Fibroblast of lung (primary cell): ENCODE measurements at regions not wholly inside any gene's neighbourhood (a gene's known extent, or its start where the extent isn't known, plus 50 kb on each side); places are given as distances from the start of the nearest gene placed in this dataset.

Source experiments
- DNase-seq, 2 donors: peaks; one replicate each; pipeline versions ENCODE4 v3.0.0 to v3.0.0-alpha.2; 2010; ENCODE audit warnings: low read depth in 2 of 2
- H2AFZ ChIP-seq: 2 replicates; pipeline ENCODE4 v1.5.1; 2012; ENCODE audit warnings: low read length, control low read depth, inconsistent platforms
- H3K27ac ChIP-seq: 2 replicates; pipeline ENCODE4 v1.5.1; 2011; ENCODE audit warnings: low read length, control low read depth; ENCODE audit not compliant: insufficient read depth
- H3K27me3 ChIP-seq: 2 replicates; pipeline ENCODE4 v1.5.1; 2011; ENCODE audit warnings: mild to moderate bottlenecking, low read length; ENCODE audit not compliant: control insufficient read depth, insufficient read depth
- H3K36me3 ChIP-seq: 2 replicates; pipeline ENCODE4 v1.5.1; 2011; ENCODE audit warnings: low read length; ENCODE audit not compliant: control insufficient read depth, insufficient read depth
- H3K4me1 ChIP-seq: 2 replicates; pipeline ENCODE4 v1.5.1; 2011; ENCODE audit warnings: low read length; ENCODE audit not compliant: control insufficient read depth, insufficient read depth; ENCODE audit errors: extremely low read depth
- H3K4me2 ChIP-seq: 2 replicates; pipeline ENCODE4 v1.5.1; 2011; ENCODE audit warnings: low read length, control low read depth; ENCODE audit not compliant: insufficient read depth; ENCODE audit errors: extremely low read depth
- H3K4me3 ChIP-seq, 4 experiments: fragments of 200-600 bp in 1 of 4; sonication (generic) in 1 of 4; replicated peaks in 1 of 4; 2 replicates each; pipeline ENCODE4 v1.5.1; 2011 to 2016; ENCODE audit warnings: low read length in 4 of 4, low read depth in 3 of 4, mild to moderate bottlenecking in 3 of 4, control low read depth in 2 of 4, inconsistent platforms in 1 of 4, mixed read lengths in 1 of 4; ENCODE audit not compliant: insufficient read depth in 1 of 4; ENCODE audit errors: control extremely low read depth in 1 of 4
- H3K79me2 ChIP-seq: 2 replicates; pipeline ENCODE4 v1.5.1; 2012; ENCODE audit warnings: mild to moderate bottlenecking, low read length, inconsistent platforms; ENCODE audit not compliant: control insufficient read depth, insufficient read depth
- H3K9ac ChIP-seq: 2 replicates; pipeline ENCODE4 v1.5.1; 2011; ENCODE audit warnings: mild to moderate bottlenecking, low read length, control low read depth; ENCODE audit not compliant: insufficient read depth
- H3K9me3 ChIP-seq: 2 replicates; pipeline ENCODE4 v1.5.1; 2012; ENCODE audit warnings: low read depth, low read length; ENCODE audit not compliant: control insufficient read depth, insufficient read depth
- H4K20me1 ChIP-seq: 2 replicates; pipeline ENCODE4 v1.5.1; 2011; ENCODE audit warnings: low read length; ENCODE audit not compliant: control insufficient read depth, insufficient read depth; ENCODE audit errors: extremely low read depth
- CTCF ChIP-seq, 2 donors: IDR thresholded peaks in 1 of 2; conservative IDR thresholded peaks in 1 of 2; 1 replicate in 1 of 2; 2 replicates in 1 of 2; pipeline ENCODE4 v1.5.1; 2011 to 2012; ENCODE audit warnings: low read length in 2 of 2, control low read depth in 1 of 2, inconsistent platforms in 1 of 2, low read depth in 1 of 2, mild to moderate bottlenecking in 1 of 2
- EZH2 ChIP-seq: IDR thresholded peaks from 2 replicates; pipeline ENCODE4 v1.5.1; 2012; ENCODE audit warnings: low read length, control low read depth, mild to moderate bottlenecking; ENCODE audit errors: missing control alignments

GRCh38 chr18:39805218-39805617 lies 2149.8 kb upstream of the PIK3C3 start:
- no peaks in the 10 kb centered on the region for H4K20me1 ChIP-seq
- H3K27ac ChIP-seq, result no peak overlapping the region
- no peak for TF ChIP-seq CTCF (conservative IDR thresholded peaks at IDR 0.05 in 1 of 2, IDR thresholded peaks at IDR 0.05 in 1 of 2; ENCODE audit: low read depth in 1 of 2, low read length in 2 of 2)
- TF ChIP-seq EZH2, result no peak
- H3K9me3 ChIP-seq, result peaks cover 19% of the 10 kb centered on the region
- no peaks in the 10 kb centered on the region for H3K36me3 ChIP-seq
- H3K9ac ChIP-seq, result no peak overlapping the region
- no peak for DNase-seq
- no peaks in the 10 kb centered on the region for H3K79me2 ChIP-seq
- no peaks in the 10 kb centered on the region for H3K4me1 ChIP-seq
- no peaks in the 10 kb centered on the region for H3K27me3 ChIP-seq
- H3K4me2 ChIP-seq, result no peak overlapping the region
- H3K4me3 ChIP-seq, result no peak overlapping the region
- no peak overlapping the region for H2AFZ ChIP-seq

DNA sequence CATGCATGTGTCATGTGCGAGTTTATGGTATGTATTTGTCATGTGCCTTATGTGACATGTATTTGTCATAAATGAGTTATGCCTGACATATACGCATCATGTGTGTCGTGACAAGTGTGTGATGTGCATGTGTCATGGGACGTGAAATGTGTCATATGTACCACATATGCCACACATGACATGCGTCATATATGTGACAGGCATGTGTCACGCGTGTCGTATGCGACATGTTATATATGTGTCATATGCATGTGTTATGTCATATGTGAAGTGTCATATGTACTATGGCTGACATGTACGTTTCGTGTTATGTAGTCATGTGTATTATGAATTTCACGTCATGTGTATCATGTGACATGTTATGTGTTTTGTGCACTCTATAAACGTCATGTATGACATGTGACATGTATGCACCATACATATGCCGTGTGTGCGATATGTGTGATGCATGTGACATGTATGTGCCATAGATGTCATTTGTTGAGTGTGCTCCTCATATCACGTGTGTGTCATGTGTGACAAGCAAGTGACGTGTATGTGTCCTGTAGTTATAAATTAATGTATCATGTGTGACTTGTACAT lies 2152.3 kb upstream of the PIK3C3 start:
- H2AFZ ChIP-seq, result no peak overlapping the region
- no peak overlapping the region for H3K4me2 ChIP-seq
- H4K20me1 ChIP-seq, result no peaks in the 10 kb centered on the region
- peaks cover 19% of the 10 kb centered on the region for H3K9me3 ChIP-seq
- H3K27me3 ChIP-seq, result no peaks in the 10 kb centered on the region
- DNase-seq, result no peak
- H3K4me3 ChIP-seq, result no peak overlapping the region
- H3K4me1 ChIP-seq, result no peaks in the 10 kb centered on the region
- TF ChIP-seq EZH2 (no peak), CTCF (conservative IDR thresholded peaks at IDR 0.05 in 1 of 2, IDR thresholded peaks at IDR 0.05 in 1 of 2; ENCODE audit: low read depth in 1 of 2, low read length in 2 of 2) (no peak)
- no peaks in the 10 kb centered on the region for H3K79me2 ChIP-seq
- no peak overlapping the region for H3K27ac ChIP-seq
- no peaks in the 10 kb centered on the region for H3K36me3 ChIP-seq
- H3K9ac ChIP-seq, result no peak overlapping the region

- H3K4me3 ChIP-seq, result no peak overlapping the region
- peaks cover 19% of the 10 kb centered on the region for H3K9me3 ChIP-seq
- no peaks in the 10 kb centered on the region for H3K36me3 ChIP-seq
- H3K4me2 ChIP-seq, result no peak overlapping the region
- H3K79me2 ChIP-seq, result no peaks in the 10 kb centered on the region
- H3K27ac ChIP-seq, result no peak overlapping the region
- H3K27me3 ChIP-seq, result no peaks in the 10 kb centered on the region
- no peak overlapping the region for H2AFZ ChIP-seq
- no peaks in the 10 kb centered on the region for H3K4me1 ChIP-seq
- DNase-seq, result no peak
- TF ChIP-seq CTCF (conservative IDR thresholded peaks at IDR 0.05 in 1 of 2, IDR thresholded peaks at IDR 0.05 in 1 of 2; ENCODE audit: low read depth in 1 of 2, low read length in 2 of 2) (no peak), EZH2 (no peak)
- H4K20me1 ChIP-seq, result no peaks in the 10 kb centered on the region
- H3K9ac ChIP-seq, result no peak overlapping the region
Observed at GRCh38 chr18:39801848-39802247, 2153.2 kb upstream of the PIK3C3 start.
